LNCAP (cell line): ENCODE measurements at regions not wholly inside any gene's neighbourhood (a gene's known extent, or its start where the extent isn't known, plus 50 kb on each side); places are given as distances from the start of the nearest gene placed in this dataset.

ENCODE experiments used
- TF ChIP-seq, protein P1 (sequence below): fragments of 450-650 bp; IDR thresholded peaks from 2 replicates; pipeline ENCODE4 v1.5.1; 2017; ENCODE audit warnings: mild to moderate bottlenecking

DNA sequence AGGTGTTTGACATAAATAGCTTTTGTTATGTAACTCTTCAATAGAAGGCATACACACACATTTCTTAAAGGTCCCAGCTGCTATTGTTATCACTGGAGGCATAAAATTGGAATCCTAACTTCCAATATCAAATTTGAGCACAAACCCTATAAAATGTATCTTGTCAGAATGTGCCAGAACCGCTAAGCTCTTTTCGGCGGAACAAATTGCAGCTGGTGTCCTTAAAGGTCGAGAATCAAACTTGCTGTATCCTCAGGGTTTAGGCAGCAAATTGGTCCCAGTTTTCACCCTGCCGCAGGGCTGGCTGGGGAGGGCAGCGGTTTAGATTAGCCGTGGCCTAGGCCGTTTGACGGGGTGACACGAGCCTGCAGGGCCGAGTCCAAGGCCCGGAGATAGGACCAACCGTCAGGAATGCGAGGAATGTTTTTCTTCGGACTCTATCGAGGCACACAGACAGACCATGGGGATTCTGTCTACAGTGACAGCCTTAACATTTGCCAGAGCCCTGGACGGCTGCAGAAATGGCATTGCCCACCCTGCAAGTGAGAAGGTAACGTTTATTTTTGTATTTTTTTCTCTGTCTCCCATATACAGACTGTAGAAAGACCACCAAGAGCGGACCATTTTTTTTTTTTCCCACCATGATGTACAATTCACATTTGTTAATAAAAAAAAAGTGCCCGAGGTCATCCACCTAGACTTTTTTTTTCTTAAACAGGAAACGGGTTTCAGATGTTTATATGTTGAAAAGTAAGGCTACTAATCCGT is 297.1 kb downstream of the IRF8 start:
- TF ChIP-seq, protein P1, sequence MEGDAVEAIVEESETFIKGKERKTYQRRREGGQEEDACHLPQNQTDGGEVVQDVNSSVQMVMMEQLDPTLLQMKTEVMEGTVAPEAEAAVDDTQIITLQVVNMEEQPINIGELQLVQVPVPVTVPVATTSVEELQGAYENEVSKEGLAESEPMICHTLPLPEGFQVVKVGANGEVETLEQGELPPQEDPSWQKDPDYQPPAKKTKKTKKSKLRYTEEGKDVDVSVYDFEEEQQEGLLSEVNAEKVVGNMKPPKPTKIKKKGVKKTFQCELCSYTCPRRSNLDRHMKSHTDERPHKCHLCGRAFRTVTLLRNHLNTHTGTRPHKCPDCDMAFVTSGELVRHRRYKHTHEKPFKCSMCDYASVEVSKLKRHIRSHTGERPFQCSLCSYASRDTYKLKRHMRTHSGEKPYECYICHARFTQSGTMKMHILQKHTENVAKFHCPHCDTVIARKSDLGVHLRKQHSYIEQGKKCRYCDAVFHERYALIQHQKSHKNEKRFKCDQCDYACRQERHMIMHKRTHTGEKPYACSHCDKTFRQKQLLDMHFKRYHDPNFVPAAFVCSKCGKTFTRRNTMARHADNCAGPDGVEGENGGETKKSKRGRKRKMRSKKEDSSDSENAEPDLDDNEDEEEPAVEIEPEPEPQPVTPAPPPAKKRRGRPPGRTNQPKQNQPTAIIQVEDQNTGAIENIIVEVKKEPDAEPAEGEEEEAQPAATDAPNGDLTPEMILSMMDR = no peak

DNA sequence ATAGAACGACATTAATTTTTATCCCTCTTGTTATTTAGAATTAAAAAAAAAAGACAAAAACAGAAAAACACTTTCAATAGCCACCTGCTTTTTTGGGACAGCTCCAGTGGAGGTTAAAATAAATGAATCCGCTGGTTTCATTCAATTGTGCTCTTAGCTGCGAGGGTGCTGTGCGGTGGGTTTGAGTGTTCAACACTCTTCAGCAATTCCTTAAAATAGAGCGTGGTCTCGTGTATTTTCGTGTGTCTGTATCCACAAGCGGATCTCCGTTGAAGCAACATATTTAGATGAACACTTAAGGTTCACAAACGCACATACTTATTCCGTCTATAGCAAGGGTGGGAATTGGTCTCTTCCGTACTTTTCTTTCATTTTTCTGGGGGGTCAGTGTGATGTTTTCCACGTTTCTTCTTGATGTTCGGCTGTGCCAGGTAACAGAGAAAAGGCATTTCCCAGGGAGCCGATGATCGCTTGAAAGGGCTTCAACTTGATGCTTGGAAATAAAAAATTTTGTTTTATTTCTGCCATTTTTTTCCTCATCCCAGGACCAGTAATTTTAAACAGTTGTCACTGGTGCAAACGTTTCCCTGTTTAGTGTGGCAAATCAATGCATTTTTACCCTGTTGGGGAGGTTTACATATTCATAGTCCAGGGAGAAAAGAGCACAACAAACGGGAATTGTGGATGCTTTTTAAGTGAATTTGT is 297.9 kb downstream of the IRF8 start:
- TF ChIP-seq, protein P1 = no peak

DNA sequence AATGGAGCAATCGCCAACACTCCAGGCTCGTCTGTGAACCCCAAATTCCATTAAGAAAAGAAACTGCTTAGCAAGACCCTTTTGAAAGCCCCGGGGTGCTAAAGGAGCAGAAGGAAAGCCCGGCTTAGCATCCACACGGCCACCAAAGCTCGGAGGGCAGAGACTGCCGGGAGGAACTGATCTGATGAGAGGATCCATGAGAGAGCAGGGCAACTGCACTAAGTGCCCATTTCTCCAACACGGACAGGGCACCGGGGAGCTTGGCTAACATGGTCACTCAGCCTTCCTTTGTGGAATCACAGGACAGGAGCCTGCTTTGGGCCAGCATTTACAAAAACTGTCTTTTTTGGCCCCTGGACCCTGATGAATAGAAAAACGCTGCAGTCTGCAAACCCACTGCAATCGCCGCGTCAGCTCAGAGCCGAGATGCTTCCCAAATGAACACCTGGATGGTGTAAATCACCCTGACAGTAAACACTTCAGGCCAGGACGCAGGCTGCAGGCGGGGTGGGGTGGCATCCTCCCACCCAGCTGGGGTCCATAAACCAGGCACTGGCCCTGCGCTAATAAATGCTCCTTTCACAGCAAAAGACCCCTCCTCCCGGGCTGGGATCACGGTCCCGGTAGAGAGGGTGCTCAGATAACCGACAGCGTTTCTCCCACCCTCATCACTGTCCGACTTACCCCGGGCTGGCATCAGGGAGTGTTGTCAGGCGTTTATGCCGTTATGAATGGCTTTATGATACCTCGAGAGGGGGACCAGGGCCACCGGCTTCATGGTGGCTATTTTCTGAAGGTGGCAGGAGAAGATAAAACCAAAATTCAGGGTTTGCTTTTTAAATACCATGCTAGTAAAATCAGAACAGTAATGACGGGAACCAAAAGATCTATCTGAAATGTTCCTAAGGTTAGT is 299.5 kb downstream of the IRF8 start:
- TF ChIP-seq, protein P1 = no peak

GRCh38 chr16:86199182-86199581 is 300.2 kb downstream of the IRF8 start:
- TF ChIP-seq, protein P1 = no peak

DNA sequence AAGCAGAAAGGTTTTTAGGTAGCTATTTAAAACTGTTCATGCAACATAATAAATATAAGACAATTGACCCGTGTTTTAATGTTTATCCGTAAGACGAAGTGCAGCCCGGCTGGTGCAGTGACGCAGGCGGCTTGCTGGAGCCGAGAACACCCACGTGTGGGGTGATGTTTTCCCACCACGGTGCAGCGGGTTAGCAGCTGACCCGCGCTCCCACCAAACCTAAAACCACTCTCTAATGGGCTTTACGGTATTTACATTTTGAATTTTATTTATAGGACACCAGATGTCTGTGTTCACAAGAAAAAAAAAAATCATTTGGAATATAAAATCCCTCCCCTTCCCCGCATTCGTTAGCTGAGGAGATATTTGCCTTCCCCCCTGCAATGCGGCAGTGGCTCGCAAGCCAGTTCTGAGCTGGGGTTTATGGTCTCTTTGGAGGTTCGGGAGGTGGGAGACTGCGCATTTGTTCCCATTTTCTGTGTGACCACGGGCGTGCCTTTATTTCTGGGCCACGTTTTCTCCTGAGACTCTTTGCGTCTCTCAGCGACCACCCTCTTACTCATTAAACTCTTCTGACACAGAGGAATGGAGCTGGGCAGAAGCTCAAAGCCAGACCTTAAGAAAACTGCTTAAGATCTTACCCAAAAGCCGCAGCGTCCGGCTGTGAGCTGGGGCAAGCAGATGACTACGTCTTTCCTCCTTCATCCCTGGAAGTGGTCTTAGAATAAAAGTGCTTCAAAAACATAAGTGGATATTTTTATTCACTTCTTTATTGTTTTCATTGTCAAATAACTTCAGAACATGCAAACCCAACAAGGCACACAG is 301.1 kb downstream of the IRF8 start:
- TF ChIP-seq, protein P1 = no peak

GRCh38 chr16:86200722-86201121 is 301.8 kb downstream of the IRF8 start:
- TF ChIP-seq, protein P1 = no peak
